Frontal cortex (tissue), 3 donors: ENCODE measurements at regions not wholly inside any gene's neighbourhood (a gene's known extent, or its start where the extent isn't known, plus 50 kb on each side); places are given as distances from the start of the nearest gene placed in this dataset.

Source experiments
- DNase-seq, 2 donors: peaks; one replicate each; pipeline ENCODE4 v3.0.0; 2012; ENCODE audit warnings: low spot score in 2 of 2
- FAIRE-seq: peaks from 2 replicates; lab custom pipeline; 2012; peaks lifted over from hg19 to GRCh38; lab: Jason Lieb, UNC
- donor health status: control.
- donor health status: control.
- donor health status: control.

- FAIRE-seq (no peak), DNase-seq (no peak)
Measured at GRCh38 chr11:33488971-33489370, 211.7 kb downstream of the C11orf91 start.

GRCh38 chr11:33480626-33481025 is 220.0 kb downstream of the C11orf91 start:
- DNase-seq (no peak), FAIRE-seq (no peak)

GRCh38 chr11:33479231-33479630 is 221.4 kb downstream of the C11orf91 start:
- DNase-seq (no peak), FAIRE-seq (no peak)

GRCh38 chr11:33478111-33478573 is 221.0 kb downstream of the HIPK3 start:
- FAIRE-seq (no peak), DNase-seq (no peak)

- no peak for DNase-seq
- no peak for FAIRE-seq
Measured at GRCh38 chr11:33476945-33477606, 219.9 kb downstream of the HIPK3 start.

GRCh38 chr11:33475993-33476392 is 218.8 kb downstream of the HIPK3 start:
- FAIRE-seq (no peak), DNase-seq (no peak)

- FAIRE-seq (no peak), DNase-seq (no peak)
Measured at GRCh38 chr11:33474866-33475265, 217.7 kb downstream of the HIPK3 start.

- FAIRE-seq: no peak
- DNase-seq: no peak
Measured at GRCh38 chr11:33471541-33471940, 214.4 kb downstream of the HIPK3 start.

- DNase-seq (no peak), FAIRE-seq (no peak)
Measured at GRCh38 chr11:33467966-33468365, 210.8 kb downstream of the HIPK3 start.

- FAIRE-seq (no peak), DNase-seq (no peak)
Measured at GRCh38 chr11:33463059-33463458, 205.9 kb downstream of the HIPK3 start.

GRCh38 chr11:33461369-33462125 is 204.4 kb downstream of the HIPK3 start:
- no peak for DNase-seq
- no peak for FAIRE-seq

GRCh38 chr11:33457948-33458347 is 200.8 kb downstream of the HIPK3 start:
- DNase-seq: no peak
- no peak for FAIRE-seq

GRCh38 chr11:33455867-33456463 is 198.8 kb downstream of the HIPK3 start:
- no peak for FAIRE-seq
- no peak for DNase-seq

GRCh38 chr11:33454264-33454663 is 197.1 kb downstream of the HIPK3 start:
- FAIRE-seq (no peak), DNase-seq (no peak)

- DNase-seq (no peak), FAIRE-seq (no peak)
Measured at GRCh38 chr11:33452836-33453624, 195.8 kb downstream of the HIPK3 start.

GRCh38 chr11:33451364-33451763 is 194.2 kb downstream of the HIPK3 start:
- FAIRE-seq (no peak), DNase-seq (no peak)

GRCh38 chr11:33449798-33450197 is 192.6 kb downstream of the HIPK3 start:
- DNase-seq (no peak), FAIRE-seq (no peak)

GRCh38 chr11:33448461-33449130 is 191.4 kb downstream of the HIPK3 start:
- DNase-seq (no peak), FAIRE-seq (no peak)

- DNase-seq (no peak), FAIRE-seq (no peak)
Measured at GRCh38 chr11:33445761-33446161, 188.6 kb downstream of the HIPK3 start.
